HG02884 (cell line): ENCODE measurements at regions not wholly inside any gene's neighbourhood (a gene's known extent, or its start where the extent isn't known, plus 50 kb on each side); places are given as distances from the start of the nearest gene placed in this dataset.
"Not testable (repeated sequence)": the region's sequence is repeated elsewhere in the genome, so short reads cannot be mapped to it uniquely, and the experiment has no call there.

ENCODE experiments used
- ATAC-seq: cut with Tn5 transposase; IDR thresholded peaks from one replicate; pipeline ENCODE4 v1.9.1; 2021; ENCODE audit warnings: mild to moderate bottlenecking, moderate library complexity; ENCODE audit not compliant: unreplicated experiment

GRCh38 chr4:125003840-125004239, 291.3 kb upstream of the ANKRD50 start:
- no peak for ATAC-seq

- no peak for ATAC-seq
These were observed 285.5 kb upstream of the ANKRD50 start for GRCh38 chr4:124997991-124998390.

- ATAC-seq, result no peak
These were observed 284.6 kb upstream of the ANKRD50 start for GRCh38 chr4:124997124-124997523.

- no peak for ATAC-seq
These were observed 281.3 kb upstream of the ANKRD50 start for GRCh38 chr4:124993838-124994237.

GRCh38 chr4:124990398-124990797, 277.9 kb upstream of the ANKRD50 start:
- no peak for ATAC-seq

- no peak for ATAC-seq
These were observed 267.8 kb upstream of the ANKRD50 start for GRCh38 chr4:124980276-124980752.

- not testable (repeated sequence) for ATAC-seq
These were observed 266.0 kb upstream of the ANKRD50 start for GRCh38 chr4:124978536-124978935.

GRCh38 chr4:124977045-124977444, 264.5 kb upstream of the ANKRD50 start:
- ATAC-seq, result no peak

- no peak for ATAC-seq
These were observed 261.6 kb upstream of the ANKRD50 start for GRCh38 chr4:124974152-124974551.

GRCh38 chr4:124973716-124974115, 261.2 kb upstream of the ANKRD50 start:
- ATAC-seq, result no peak

GRCh38 chr4:124970011-124970410, 257.5 kb upstream of the ANKRD50 start:
- no peak for ATAC-seq

GRCh38 chr4:124965497-124965891, 253.0 kb upstream of the ANKRD50 start:
- ATAC-seq, result no peak

GRCh38 chr4:124964852-124965496, 252.4 kb upstream of the ANKRD50 start:
- no peak for ATAC-seq

GRCh38 chr4:124964251-124964650, 251.7 kb upstream of the ANKRD50 start:
- ATAC-seq, result no peak

- no peak for ATAC-seq
These were observed 248.7 kb upstream of the ANKRD50 start for GRCh38 chr4:124961138-124961750.

GRCh38 chr4:124958847-124959246, 246.3 kb upstream of the ANKRD50 start:
- no peak for ATAC-seq

GRCh38 chr4:124955476-124955875, 242.9 kb upstream of the ANKRD50 start:
- ATAC-seq, result no peak

- no peak for ATAC-seq
These were observed 241.5 kb upstream of the ANKRD50 start for GRCh38 chr4:124954046-124954445.

GRCh38 chr4:124953486-124953885, 241.0 kb upstream of the ANKRD50 start:
- no peak for ATAC-seq

- ATAC-seq, result no peak
These were observed 240.5 kb upstream of the ANKRD50 start for GRCh38 chr4:124953061-124953460.

- no peak for ATAC-seq
These were observed 240.1 kb upstream of the ANKRD50 start for GRCh38 chr4:124952601-124953000.

GRCh38 chr4:124948976-124949597, 236.6 kb upstream of the ANKRD50 start:
- ATAC-seq, result no peak
